ENCODE measurements at regions not wholly inside any gene's neighbourhood (a gene's known extent, or its start where the extent isn't known, plus 50 kb on each side); places are given as distances from the start of the nearest gene placed in this dataset.
A peak's percentile ranks its signal among the peaks of the same experiment; 100 is the strongest.

DNA sequence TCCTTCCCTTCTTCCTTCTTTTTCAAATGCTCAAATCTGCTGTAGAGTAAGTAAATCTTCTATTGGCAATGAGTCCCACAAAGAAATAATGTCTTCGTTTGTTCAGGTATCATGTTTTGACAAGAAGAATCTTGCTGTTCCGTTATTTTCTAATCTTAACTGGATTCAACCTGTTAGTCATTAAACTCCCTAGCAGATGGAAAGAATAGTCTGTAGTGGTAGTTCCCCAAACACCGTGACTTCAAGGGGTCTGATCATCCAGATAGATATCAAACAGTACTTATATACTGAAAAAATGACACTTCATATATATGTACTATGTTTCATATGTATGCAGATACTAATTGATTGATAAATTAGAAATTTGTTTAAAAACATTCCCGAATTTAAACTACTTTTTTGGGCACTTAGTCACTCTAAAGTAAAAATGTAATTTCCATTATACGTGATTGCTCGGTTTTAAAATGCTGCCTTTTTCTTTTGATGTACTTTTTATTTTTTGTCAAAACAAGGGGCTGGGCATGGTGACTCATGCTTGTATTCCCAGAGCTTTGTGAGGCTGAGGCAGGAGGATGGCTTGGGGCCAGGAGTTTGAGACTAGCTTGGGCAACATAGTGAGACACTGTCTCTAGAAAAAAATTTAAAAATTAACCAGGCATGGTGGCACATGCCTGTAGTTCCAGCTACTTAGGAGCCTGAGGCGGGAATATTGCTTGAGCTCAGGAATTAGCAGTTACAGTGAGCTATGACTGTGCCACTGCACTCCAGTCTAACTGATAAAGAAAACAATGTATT lies 335.7 kb upstream of the SNX7 start:
- no peaks in the 10 kb centered on the region for H3K9me3 ChIP-seq
- peak; percentile 55 for ATAC-seq
- TF ChIP-seq POLR2A (IDR thresholded peaks at IDR 0.05), result no peak
- TF ChIP-seq POLR2AphosphoS5 (IDR thresholded peaks at IDR 0.05), result no peak
- TF ChIP-seq, protein P1, sequence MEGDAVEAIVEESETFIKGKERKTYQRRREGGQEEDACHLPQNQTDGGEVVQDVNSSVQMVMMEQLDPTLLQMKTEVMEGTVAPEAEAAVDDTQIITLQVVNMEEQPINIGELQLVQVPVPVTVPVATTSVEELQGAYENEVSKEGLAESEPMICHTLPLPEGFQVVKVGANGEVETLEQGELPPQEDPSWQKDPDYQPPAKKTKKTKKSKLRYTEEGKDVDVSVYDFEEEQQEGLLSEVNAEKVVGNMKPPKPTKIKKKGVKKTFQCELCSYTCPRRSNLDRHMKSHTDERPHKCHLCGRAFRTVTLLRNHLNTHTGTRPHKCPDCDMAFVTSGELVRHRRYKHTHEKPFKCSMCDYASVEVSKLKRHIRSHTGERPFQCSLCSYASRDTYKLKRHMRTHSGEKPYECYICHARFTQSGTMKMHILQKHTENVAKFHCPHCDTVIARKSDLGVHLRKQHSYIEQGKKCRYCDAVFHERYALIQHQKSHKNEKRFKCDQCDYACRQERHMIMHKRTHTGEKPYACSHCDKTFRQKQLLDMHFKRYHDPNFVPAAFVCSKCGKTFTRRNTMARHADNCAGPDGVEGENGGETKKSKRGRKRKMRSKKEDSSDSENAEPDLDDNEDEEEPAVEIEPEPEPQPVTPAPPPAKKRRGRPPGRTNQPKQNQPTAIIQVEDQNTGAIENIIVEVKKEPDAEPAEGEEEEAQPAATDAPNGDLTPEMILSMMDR (IDR thresholded peaks at IDR 0.05), result no peak
- no peak for TF ChIP-seq EP300 (IDR thresholded peaks at IDR 0.05)
- no peak overlapping the region for H3K4me3 ChIP-seq
- H3K27me3 ChIP-seq, result no peaks in the 10 kb centered on the region
- no peaks in the 10 kb centered on the region for H3K36me3 ChIP-seq
- no peak overlapping the region for H3K27ac ChIP-seq
- 61 to 69% methylated on average over 5 to 7 of the region's 7 CpGs for WGBS, 2 donors (ENCODE audit: low coverage in 1 of 2)
- H3K4me1 ChIP-seq, result peaks cover 0 to 25% (median 0%) of the 10 kb centered on the region in 3 donors

GRCh38 chr1:98323906-98324358 lies 337.6 kb upstream of the SNX7 start:
- Histone ChIP-seq H3K27me3 (no peaks in the 10 kb centered on the region), H3K9me3 (no peaks in the 10 kb centered on the region), H3K4me1 (peaks cover 0 to 25% (median 0%) of the 10 kb centered on the region in 3 donors), H3K4me3 (no peak overlapping the region), H3K27ac (peak overlapping the region in 1 of 4 donors; percentile 1), H3K36me3 (no peaks in the 10 kb centered on the region)
- TF ChIP-seq POLR2A (IDR thresholded peaks at IDR 0.05), result no peak
- no peak for TF ChIP-seq POLR2AphosphoS5 (IDR thresholded peaks at IDR 0.05)
- TF ChIP-seq, protein P1 (IDR thresholded peaks at IDR 0.05), result no peak
- TF ChIP-seq EP300 (IDR thresholded peaks at IDR 0.05), result no peak
- ATAC-seq, result peak; percentile 60
- WGBS, 2 donors (ENCODE audit: low coverage in 1 of 2), result 46% methylated on average over 3 of the region's 3 CpGs; no CpG with 5 or more reads in 1 of the 2 donors

GRCh38 chr1:98323388-98323787 lies 338.1 kb upstream of the SNX7 start:
- Histone ChIP-seq H3K9me3 (no peaks in the 10 kb centered on the region), H3K27ac (peak overlapping the region in 1 of 4 donors; percentile 1), H3K27me3 (no peaks in the 10 kb centered on the region), H3K4me1 (peaks cover 0 to 25% (median 0%) of the 10 kb centered on the region in 3 donors), H3K36me3 (no peaks in the 10 kb centered on the region), H3K4me3 (no peak overlapping the region)
- peak; percentile 67 for ATAC-seq
- no peak for TF ChIP-seq EP300 (IDR thresholded peaks at IDR 0.05)

DNA sequence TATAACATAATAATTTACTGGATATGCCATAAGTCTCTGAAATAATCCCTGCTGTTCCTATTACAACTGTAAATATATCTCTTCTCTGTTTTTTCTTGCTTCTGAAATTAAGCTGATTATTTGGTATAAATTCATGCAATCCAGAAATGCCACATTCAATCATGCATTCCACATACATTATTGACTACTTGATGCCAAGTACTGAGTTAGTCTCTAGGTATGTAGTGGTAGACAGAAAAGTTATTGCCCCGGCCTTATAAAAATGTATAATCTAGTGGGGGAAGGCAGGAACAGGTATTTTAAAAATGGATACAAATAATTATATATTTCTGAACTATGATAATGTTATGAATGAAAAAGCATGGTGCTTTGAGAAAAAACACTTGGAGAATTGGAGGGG lies 338.6 kb upstream of the SNX7 start:
- ATAC-seq, result no peak
- TF ChIP-seq EP300 (IDR thresholded peaks at IDR 0.05), result no peak
- TF ChIP-seq POLR2A (IDR thresholded peaks at IDR 0.05), result no peak
- no peak for TF ChIP-seq POLR2AphosphoS5 (IDR thresholded peaks at IDR 0.05)
- TF ChIP-seq, protein P1 (IDR thresholded peaks at IDR 0.05), result no peak
- Histone ChIP-seq H3K9me3 (no peaks in the 10 kb centered on the region), H3K4me1 (peaks cover 0 to 23% (median 0%) of the 10 kb centered on the region in 3 donors), H3K27ac (no peak overlapping the region), H3K4me3 (no peak overlapping the region), H3K36me3 (no peaks in the 10 kb centered on the region), H3K27me3 (no peaks in the 10 kb centered on the region)
- 92% methylated on average over 1 of the region's 1 CpG; no CpG with 5 or more reads in 1 of the 2 donors for WGBS, 2 donors (ENCODE audit: low coverage in 1 of 2)

GRCh38 chr1:98322086-98322485 lies 339.4 kb upstream of the SNX7 start:
- Histone ChIP-seq H3K36me3 (no peaks in the 10 kb centered on the region), H3K27me3 (no peaks in the 10 kb centered on the region), H3K4me1 (peaks cover 0 to 14% (median 0%) of the 10 kb centered on the region in 3 donors), H3K4me3 (no peak overlapping the region), H3K9me3 (no peaks in the 10 kb centered on the region), H3K27ac (no peak overlapping the region)
- no peak for ATAC-seq
- 75 to 88% methylated on average over 1 of the region's 1 CpG for WGBS, 2 donors (ENCODE audit: low coverage in 1 of 2)
- no peak for TF ChIP-seq POLR2A (IDR thresholded peaks at IDR 0.05)
- no peak for TF ChIP-seq EP300 (IDR thresholded peaks at IDR 0.05)
- TF ChIP-seq, protein P1 (IDR thresholded peaks at IDR 0.05), result no peak
- no peak for TF ChIP-seq POLR2AphosphoS5 (IDR thresholded peaks at IDR 0.05)
